ENCODE measurements at regions not wholly inside any gene's neighbourhood (a gene's known extent, or its start where the extent isn't known, plus 50 kb on each side); places are given as distances from the start of the nearest gene placed in this dataset.

DNA sequence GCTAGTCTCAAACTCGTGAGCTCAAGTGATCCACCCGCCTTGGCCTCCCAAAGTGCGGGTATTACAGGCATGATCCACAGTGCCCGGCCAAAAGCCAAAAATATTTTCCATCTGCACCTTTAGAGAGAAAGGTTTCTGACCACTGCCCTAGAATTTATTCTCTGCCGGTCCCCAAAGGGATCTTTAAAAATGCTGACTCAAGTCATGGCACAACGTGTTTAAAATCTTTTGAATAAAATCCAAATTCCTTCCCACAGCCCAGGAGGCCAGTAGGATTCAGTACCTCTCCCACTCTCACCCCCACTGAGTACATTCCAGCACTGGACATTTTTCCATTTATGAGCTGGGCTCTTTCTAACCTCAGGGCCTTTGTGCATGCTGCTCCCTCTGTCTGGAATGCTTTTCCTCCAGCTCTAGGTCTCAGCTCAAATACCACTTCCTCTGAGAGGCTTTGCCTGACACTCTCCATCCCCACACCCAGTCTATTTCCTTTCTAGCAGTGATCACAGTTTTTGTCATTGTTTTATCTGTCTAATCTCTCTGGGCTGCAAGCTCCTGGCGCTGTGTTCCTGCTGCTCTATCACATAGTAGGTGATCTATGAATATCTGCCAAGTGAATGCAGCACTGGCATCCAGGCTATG, 502.9 kb downstream of the SHQ1 start:
- Histone ChIP-seq H3K4me3 (no peak overlapping the region), H3K4me1 (peaks cover 0 to 25% (median 17%) of the 10 kb centered on the region in 4 donors), H3K9me3 (no peaks in the 10 kb centered on the region), H3K27ac (no peak overlapping the region), H3K36me3 (no peaks in the 10 kb centered on the region), H3K27me3 (no peaks in the 10 kb centered on the region)
- DNase-seq = peak in 1 of 2 donors; percentile 21
- intact Hi-C loops (cut with DNase I; ENCODE audit: low total_unique reads) = no loop called here
- TF ChIP-seq, protein P1, sequence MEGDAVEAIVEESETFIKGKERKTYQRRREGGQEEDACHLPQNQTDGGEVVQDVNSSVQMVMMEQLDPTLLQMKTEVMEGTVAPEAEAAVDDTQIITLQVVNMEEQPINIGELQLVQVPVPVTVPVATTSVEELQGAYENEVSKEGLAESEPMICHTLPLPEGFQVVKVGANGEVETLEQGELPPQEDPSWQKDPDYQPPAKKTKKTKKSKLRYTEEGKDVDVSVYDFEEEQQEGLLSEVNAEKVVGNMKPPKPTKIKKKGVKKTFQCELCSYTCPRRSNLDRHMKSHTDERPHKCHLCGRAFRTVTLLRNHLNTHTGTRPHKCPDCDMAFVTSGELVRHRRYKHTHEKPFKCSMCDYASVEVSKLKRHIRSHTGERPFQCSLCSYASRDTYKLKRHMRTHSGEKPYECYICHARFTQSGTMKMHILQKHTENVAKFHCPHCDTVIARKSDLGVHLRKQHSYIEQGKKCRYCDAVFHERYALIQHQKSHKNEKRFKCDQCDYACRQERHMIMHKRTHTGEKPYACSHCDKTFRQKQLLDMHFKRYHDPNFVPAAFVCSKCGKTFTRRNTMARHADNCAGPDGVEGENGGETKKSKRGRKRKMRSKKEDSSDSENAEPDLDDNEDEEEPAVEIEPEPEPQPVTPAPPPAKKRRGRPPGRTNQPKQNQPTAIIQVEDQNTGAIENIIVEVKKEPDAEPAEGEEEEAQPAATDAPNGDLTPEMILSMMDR (IDR thresholded peaks at IDR 0.05) = no peak

DNA sequence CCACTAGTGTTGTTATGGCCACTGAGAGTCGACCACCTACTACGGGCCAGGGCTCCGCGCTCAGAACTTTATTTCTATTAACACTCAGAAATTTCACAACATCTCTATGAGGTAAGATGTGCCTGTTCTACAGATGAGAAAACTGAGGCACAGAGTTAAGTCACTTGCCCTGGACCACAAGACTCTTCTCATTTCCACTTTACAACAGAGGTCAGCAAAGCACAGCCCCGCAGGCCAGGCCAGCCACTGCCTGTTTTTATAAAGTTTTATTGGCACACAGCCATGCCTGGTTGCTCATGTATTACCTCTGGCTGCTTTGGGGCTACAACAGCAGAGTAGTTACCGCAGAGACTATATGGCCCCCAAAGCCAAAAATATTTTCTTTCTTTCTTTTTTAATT, 503.6 kb downstream of the SHQ1 start:
- intact Hi-C loops (cut with DNase I; ENCODE audit: low total_unique reads) = no loop called here
- Histone ChIP-seq H3K4me1 (peaks cover 0 to 26% (median 20%) of the 10 kb centered on the region in 4 donors), H3K27me3 (no peaks in the 10 kb centered on the region)

DNA sequence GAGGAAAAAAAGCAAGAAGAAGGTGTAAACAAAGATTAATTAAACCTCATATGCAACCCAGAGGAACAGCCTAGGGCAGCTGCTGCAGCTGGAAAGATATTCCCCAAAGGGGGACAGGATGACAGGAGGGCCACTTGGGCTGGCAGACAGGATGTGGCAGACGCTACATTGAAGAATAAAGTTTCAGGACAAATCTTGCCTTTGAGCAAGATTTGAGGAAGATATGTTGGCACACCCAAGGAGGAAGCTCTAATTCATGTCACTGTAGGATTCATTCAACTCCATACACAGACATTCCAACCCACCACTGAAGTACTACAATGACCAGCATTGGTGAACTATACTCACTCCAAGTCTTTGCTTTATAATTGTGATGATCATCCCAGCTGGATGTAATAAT, 504.0 kb downstream of the SHQ1 start:
- Histone ChIP-seq H3K9me3 (no peaks in the 10 kb centered on the region), H3K4me1 (peaks cover 0 to 30% (median 25%) of the 10 kb centered on the region in 4 donors), H3K27ac (no peak overlapping the region), H3K36me3 (no peaks in the 10 kb centered on the region), H3K27me3 (no peaks in the 10 kb centered on the region), H3K4me3 (no peak overlapping the region)
- TF ChIP-seq, protein P1 (IDR thresholded peaks at IDR 0.05) = no peak
- intact Hi-C loops (cut with DNase I; ENCODE audit: low total_unique reads) = no loop called here
- DNase-seq = peak in 1 of 2 donors; percentile 27

More for the DNA sequence above, 503.6 kb downstream of the SHQ1 start:
- Histone ChIP-seq H3K9me3 (no peaks in the 10 kb centered on the region), H3K4me3 (no peak overlapping the region), H3K27ac (no peak overlapping the region), H3K36me3 (no peaks in the 10 kb centered on the region)
- TF ChIP-seq, protein P1 (IDR thresholded peaks at IDR 0.05) = no peak
- peak in 1 of 2 donors; percentile 39 for DNase-seq

DNA sequence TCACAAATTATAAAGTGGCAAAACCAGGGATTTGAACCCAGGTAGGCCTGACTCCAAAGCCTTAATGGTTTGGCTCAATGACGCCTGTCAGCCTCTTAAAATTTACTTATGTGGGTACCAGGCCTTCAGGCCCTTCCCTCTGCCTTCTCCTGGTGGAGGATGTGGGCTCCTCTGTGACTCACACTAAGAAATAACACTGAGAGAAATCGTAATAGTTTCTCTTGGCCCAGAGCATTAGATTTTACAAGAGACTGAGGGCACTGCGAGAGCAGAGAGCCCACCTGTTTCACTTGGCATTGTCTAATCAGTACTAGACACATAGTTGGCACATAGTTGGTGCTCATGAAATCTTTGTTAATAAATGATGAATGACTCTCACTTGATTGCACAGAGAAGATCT, 505.2 kb downstream of the SHQ1 start:
- DNase-seq = peak in 1 of 2 donors; percentile 10
- Histone ChIP-seq H3K4me3 (no peak overlapping the region), H3K27me3 (no peaks in the 10 kb centered on the region), H3K4me1 (peaks cover 0 to 28% (median 23%) of the 10 kb centered on the region in 4 donors), H3K27ac (no peak overlapping the region), H3K9me3 (no peaks in the 10 kb centered on the region), H3K36me3 (no peaks in the 10 kb centered on the region)
- TF ChIP-seq, protein P1 (IDR thresholded peaks at IDR 0.05) = no peak
- intact Hi-C loops (cut with DNase I; ENCODE audit: low total_unique reads) = no loop called here

DNA sequence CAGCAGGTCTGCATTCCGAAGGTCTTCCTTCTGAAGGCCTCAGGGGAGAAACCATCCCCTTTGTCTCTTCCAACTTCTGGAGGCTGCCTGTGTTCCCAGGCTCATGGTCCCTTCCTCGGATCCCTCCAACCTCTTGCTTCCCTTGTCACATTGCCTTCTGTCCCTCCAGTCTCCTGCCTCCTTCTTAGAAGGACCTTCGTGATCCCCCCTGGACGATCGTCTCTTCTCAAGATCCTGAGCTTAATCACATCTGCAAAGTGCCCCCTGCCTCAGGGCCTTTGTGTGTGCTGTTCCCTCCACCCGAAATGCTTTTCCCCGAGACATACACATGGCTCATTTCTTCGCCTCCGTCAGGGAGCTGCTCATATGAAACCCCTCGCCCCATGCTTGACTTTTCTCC, 505.8 kb downstream of the SHQ1 start:
- Histone ChIP-seq H3K9me3 (no peaks in the 10 kb centered on the region), H3K27me3 (no peaks in the 10 kb centered on the region), H3K27ac (no peak overlapping the region), H3K4me3 (no peak overlapping the region), H3K36me3 (no peaks in the 10 kb centered on the region), H3K4me1 (peaks cover 0 to 21% (median 17%) of the 10 kb centered on the region in 4 donors)
- intact Hi-C loops (cut with DNase I; ENCODE audit: low total_unique reads) = no loop called here
- peak in 1 of 2 donors; percentile 39 for DNase-seq
- TF ChIP-seq, protein P1 (IDR thresholded peaks at IDR 0.05) = no peak

Measured in tibial artery (tissue), 4 donors.